Stimulated activated CD8-positive, alpha-beta memory T cell treated with anti-CD3 and anti-CD28 coated beads, Interleukin-15, amount 100 ng/mL, for 48 hours (primary cell): ENCODE measurements at regions not wholly inside any gene's neighbourhood (a gene's known extent, or its start where the extent isn't known, plus 50 kb on each side); places are given as distances from the start of the nearest gene placed in this dataset.
A peak's percentile ranks its signal among the peaks of the same experiment; 100 is the strongest.

Experiments used
- DNase-seq, 2 donors: peaks; one replicate each; pipeline ENCODE4 v3.0.0-alpha.2; 2020; ENCODE audit warnings: low read depth in 2 of 2

DNA sequence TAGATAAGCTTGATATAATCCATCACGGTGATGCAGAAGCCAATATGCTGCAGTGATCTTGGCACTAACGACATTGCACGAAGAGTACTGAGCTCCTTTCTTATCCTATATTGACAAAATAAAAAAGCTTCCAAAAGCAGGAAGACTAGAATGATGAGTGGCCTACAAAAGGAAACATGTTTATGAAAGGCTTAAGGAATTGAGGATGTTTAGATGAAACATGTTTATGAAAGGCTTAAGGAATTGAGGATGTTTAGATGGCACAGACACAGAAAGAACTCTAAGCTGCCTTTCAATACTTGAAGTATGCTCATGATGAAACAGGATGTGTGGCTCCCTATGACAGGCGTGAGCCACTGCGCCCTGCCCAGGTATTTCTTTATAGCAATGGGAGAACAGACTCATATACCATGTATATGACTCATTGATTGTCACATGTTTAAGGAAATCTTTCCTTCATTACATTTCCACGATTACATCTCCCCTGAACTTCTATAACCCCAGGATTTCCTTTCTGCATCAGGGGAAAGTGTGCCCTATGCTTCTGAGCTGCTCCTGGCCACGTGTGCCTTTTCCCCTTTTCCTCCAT, 690.8 kb upstream of the ARGLU1 start:
- no peak for DNase-seq

DNA sequence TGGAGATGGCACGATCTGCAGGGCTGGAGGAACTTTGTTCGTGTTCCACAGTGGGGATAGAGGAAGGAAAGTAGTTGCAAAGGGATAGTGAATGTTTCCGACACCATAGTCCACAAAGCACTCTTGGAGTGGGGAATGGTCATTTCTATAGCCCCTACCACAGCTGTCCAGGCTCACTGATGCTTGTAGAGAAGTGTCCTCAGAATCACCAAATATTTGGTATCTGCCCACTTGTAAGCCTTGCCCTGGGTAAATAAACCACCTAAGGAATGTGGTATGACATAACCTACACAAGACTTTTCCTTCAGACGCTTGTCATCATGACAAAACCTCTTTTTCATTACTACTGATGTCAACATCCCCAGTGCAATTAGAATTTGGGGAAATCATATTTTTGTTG, 686.5 kb upstream of the ARGLU1 start:
- DNase-seq: no peak

DNA sequence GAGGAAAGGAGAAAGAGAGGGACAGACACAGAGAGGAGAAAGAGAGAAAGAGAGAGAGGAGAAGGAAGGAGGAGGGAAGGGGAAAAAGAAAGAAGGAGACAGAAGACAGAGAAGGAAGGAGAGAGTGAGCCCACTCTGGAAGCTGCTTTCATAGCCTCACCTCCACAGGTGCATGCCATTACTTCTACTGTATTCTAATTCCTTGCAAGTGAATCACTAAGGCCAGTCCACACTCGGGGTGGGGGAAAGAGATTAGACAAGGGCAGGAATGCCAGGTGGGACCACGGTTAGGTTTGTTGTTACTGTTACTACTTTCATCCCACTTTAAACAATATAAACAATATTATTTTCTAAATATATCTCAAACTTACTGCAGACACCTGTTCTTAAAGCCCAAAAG, 684.5 kb upstream of the ARGLU1 start:
- DNase-seq: no peak

DNA sequence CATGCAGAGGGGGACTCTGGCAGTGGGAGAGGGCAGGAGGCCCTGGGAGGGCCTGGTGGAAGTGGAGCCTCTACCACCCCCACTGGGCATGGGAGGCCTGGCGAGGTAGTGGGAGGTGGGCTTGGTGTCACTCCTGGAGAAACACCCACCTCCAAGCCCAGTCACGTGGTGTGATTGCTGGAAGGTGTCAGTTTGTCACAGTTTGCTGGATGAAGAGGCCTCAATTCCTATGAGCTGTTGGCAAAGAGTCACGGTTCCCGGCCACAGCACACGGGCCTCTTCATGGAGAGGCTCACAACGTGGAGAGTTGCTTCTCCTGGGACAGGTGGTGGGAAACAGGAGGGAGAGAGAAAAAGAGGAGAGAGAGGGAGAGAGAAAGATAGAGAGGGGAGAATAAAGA, 684.1 kb upstream of the ARGLU1 start:
- no peak for DNase-seq

DNA sequence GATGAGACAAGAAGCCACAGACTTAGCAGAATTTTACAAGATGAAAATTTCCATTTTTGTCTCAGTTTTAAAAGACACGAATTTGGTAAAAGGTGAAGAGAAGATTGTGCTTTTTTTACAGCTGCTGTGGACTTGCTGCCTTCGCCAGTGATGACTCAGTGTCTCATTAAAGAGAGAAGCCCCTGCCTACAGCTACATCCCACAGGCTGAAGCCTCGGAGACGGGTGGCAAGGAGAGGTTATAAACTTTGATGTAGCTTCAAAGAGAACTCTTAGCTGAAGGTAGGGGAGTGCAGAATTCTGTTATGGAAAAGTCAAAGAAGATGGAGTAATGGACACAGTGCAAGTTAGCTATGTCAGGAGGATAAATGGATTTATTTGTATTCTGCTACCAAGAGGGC, 683.4 kb upstream of the ARGLU1 start:
- no peak for DNase-seq

DNA sequence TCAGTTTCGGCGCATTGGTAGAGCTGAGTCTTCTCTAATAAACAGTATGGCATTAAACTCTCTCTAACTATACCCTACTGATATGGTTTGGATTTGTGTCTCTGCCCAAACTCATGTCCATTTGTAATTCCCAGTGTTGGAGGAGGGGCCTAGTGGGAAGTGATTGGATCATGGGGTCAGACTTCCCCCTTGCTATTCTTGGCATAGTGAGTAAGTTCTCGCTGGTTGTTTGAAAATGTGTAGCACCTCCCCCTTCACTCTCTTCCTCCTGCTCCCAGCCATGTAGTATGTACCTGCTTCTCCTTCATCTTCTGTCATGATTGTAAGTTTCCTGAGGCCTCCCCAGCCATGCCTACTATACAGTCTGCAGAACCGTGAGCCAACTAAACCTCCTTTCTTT, 682.7 kb upstream of the ARGLU1 start:
- DNase-seq: no peak

DNA sequence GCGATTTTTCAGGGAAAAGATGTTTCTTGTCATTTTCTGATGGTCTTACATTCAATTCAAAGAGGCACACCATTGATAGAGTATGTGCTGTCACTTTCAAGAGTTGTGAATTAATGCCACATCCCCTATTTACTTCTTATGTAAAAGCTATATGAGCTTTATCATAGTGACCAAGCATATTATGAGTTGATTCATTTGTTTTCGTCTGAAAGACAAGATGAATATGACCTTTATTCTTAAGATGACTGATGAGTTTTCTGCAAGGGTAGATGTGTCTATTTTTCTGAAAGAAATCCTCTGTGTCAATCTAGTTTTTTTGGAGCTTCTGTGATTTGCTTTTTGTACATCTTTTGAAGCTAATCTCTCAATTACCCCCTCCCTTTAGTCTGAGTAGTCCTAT, 676.3 kb upstream of the ARGLU1 start:
- no peak for DNase-seq

DNA sequence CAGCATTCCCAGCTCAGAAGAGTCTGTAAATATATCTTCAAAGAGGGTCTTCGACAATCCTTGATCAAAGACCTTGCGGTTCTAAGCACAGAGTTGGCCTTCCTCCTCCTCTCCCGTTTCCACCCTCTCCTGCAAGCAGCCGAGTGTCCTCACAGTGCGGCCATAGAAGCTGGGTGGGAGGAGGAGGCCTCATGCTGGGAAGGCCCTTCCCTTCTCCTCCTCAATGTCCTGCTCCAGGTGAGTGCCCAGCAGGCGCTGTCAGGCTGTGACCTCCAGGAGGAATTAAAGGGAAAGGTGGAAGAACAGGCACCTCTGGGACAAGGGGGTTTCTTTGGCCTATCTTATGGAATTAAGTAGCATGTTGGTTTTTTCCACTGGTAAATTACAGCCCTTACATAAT, 674.2 kb upstream of the ARGLU1 start:
- DNase-seq: no peak

DNA sequence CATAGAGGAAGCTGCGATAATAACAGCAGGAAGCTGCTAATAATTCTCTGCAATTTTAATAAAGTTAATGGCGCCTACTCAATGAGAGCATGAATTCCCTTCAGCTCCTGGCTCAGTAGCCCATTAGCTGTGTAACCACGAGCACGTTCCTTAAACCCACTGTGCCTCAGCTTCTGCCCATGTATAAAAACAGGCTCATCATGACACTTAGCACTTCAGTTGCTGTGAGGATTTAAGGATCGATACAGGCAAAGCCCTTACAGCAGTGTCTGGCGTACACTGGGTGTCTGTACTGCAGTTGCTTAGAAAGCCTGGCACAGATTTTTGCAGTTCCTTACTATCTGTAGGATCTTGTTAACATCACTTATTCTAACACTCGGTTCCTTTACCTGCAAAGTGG, 673.4 kb upstream of the ARGLU1 start:
- no peak for DNase-seq

DNA sequence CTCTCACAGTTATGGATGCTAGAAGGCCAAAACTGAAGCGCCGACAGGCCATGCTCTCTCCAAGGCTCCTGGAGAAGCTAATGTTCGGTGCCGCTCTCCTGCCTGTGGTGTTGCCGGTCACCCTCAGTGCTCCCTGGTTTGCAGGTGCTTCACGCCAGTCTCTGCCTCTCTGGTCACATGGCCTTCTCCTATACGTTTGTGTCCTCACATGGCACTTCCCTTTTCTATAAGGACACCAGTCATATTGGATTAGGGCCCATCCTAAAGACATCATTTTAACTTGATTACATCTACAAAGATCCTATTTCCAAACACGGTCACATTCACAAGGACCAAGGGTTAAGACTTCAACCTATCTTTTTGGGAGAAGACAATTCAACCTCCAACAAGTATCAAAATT, 671.3 kb upstream of the ARGLU1 start:
- DNase-seq: no peak

DNA sequence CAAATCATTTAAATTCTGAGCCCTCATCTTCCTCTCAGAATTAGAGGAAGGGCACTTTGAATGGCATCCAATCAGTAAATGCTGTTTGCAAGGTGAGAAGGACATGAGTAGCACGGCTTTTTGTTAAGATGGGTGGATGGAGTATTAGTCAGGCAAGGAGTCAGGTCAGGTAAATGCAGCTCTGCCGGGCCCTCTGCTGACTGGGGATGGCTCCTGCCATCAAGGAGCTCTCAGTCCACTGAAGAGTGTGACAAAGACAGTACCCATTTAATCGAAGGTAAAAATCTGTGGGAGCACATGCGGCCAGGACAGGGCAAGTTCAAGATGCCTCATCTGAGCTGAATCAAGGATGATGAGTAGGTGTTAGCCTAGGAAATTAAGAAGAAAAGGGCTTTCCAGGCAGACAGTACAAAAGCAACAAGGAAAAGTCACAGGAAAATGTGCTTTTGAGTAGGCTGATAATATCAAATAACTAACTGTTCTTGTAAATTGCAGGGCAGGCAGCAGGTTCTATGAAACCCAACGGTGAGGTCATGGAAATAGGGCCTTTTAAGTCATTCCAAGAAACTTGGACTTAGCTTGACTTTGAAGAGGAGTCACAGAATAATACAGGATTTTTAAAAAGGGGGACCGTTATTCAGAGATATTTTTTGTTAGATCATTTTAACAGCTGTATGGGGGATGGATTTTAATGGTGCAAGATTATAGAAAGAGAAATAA, 670.5 kb upstream of the ARGLU1 start:
- DNase-seq: no peak

DNA sequence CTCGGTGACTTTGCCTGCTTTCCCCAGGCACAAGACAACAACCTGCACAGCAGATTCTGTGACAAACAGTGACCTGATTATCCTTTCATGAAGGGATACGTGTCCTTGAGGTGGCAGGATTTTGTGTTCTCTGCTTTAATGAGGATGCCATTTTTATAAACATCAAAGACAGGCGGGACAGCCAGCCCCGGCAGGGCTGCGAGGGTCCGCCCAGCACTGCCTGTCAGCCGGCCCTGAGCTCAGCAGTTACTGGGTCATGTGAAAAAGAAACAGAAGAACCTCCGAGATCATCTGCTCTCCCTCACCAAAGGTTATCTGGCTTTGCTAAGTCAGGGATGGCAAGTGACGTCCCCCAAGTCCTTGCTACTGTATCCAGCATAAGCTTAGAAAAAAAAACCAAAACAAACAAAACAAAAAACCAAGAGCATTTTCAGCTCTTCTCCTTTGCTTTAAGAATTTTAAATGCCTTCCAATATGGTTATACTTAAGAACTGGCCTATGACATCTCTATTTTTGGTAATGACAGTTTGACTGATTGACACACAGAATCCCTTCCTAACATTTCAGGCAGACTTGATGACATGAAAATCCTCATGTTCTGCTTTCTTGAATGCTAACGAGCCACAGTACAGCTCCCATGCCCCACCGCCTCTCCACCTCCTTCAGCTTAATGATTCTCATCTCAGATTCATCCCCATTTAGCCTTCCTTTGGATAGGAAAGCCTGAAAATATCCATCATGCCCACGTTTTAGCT, 666.6 kb upstream of the ARGLU1 start:
- no peak for DNase-seq

DNA sequence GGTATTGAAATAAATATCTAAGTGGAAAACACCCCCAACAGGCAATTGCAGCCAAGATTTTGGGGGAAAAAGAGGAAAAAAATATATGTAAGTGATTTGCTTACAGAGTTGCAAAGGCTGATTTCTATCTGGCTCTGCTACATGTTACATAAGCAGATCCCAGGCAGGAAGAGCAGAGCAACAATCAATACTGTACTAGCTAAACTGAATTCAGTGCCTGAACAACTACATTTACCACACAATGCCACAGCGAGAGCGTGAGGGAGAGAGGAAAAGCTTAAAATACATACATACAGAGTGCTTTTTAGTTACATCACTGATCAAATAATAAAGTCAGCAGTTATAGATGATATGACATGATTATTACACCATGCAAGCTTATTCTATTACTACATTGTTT, 665.6 kb upstream of the ARGLU1 start:
- DNase-seq: no peak

DNA sequence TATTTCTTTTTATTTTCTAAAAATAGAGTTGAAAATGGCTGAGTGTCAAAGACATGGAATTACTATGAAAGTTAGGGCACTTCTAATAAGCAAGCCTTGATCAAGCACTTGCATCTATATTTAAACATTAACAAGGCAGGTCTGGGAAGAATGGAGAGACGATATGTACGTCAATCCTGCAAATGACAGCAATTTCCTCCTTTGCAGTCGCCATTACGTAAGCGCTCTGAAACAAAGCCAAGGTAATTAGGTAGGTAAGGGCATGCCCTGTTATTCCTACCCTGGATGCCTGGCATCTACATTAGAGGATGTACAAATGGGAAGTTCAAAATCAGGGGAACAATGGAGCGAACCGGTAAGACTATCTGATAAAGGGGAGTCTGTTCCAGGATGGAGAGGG, 664.0 kb upstream of the ARGLU1 start:
- DNase-seq: no peak

DNA sequence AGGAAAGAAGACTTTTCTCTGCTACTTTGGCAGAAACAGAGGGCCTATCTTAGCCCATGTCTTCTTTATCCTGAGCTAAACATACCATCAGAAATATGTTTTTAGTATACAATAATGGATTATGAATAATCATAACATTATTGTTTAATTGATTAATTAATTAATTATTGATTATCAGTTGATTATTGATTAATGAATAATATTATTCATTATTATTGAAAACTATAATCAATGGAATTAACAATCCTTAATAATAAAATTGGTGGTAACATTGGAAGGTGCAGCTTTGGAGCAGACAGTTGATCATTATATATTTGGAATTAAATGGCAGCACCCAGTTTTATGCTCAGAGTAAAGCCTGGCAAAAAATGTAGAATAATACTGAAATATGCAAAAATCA, 655.9 kb upstream of the ARGLU1 start:
- no peak for DNase-seq

DNA sequence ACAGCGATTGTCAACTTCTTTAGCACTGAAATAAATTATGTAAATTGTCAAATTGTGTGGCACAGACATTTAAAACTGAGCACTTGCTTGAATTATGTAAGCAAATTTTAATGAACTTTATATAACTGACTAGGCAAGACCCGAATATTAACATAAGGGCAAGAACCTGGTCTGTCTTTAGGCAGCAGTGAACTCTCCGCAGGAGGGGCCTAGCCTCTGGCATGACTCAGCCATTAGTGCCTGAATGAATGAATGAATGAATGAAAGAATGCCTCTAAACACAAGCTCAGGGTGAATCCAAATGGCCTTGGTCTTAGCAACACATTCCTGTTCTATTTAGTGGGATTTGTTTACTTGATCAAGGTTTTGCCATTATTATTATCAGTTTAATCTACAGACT, 654.7 kb upstream of the ARGLU1 start:
- no peak for DNase-seq

DNA sequence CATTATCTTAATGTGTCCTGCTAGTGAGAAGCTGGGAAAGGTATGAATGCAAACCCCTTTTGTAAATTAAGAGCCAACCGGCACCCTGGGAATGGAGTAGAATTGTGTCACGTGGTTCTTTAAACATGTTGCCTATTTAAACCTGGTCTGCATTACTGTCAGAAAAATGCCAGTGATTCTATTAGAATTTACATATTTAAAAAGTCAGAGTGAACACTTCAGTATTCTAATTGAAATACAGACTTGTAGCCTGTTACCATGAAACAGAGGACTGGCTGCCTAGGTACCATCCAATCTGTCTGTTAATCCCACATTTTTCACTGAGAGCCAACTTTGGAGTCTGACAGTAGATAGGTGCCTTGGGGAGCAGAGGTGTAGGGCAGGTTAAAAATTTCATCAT, 652.3 kb upstream of the ARGLU1 start:
- DNase-seq: no peak

DNA sequence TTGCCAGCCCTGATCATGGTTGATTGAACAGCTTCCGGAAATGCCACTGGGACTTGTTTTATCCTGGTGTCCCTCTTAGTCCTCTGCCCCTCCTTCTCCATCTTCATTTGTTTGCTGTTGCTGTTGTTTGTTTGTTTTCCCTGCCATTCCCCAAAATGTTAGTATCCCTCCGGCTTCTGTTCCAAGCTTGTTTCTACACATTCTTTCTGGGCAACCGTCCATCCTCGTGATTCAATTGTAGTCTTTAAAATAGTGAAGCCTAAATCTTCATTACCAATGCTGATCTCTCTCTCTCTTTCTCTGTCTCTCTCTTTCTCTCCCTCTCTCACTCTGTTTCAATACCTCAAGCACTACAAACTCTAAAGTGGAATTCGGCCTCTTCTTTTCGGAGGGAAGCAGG, 649.3 kb upstream of the ARGLU1 start:
- DNase-seq: no peak

DNA sequence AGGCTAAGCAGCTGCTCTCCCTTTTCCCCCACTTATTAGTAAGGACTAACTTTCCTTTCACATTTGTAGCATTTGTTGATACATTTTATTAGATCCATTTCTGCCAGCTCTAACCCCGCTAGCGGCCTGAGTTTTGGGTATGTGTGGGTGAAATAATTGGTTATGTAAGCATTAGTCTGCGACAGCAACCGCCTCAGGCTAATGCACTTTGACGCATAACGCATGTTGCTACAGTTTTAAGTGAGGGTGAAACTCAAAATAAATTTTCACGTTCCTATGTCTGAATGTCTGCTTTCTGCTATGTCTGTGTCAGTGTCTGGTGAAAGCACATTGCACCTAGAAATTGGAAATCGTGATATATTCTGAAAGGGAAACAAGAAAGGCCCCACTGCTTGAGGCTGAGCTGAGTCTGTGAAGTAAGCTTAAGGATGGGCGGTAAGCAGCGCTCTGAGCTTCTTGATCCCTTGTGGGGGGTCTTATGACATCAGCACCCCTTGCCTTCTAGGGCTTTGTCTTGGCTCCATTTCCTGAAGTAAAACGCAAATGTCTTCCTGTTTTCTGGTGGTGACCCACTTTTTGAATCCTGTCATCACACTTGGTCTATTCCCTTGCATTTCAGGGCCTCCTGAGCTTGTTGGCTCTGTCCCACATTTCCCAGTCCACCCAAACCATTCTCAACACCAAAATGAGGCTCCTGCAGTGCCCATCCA, 648.3 kb upstream of the ARGLU1 start:
- DNase-seq: no peak

DNA sequence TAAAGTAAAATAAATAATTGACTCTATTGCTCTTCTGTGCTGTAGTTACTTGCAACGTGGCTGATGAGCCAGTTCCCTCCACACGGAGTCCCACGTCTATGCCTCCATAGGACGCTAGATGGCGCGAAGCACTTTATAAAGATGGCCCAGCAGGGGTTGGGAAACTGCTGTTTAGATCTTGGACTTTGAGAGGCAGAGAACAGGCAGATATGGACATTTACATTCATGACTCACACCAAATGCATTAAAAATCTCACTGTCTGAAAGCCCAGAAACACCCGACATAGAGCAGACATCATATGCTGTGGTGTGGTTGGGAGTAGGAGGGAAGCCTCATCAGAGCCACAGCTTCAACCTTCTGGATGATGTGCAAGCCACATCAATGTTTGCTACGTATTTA, 643.1 kb upstream of the ARGLU1 start:
- DNase-seq: peak; percentile 10

DNA sequence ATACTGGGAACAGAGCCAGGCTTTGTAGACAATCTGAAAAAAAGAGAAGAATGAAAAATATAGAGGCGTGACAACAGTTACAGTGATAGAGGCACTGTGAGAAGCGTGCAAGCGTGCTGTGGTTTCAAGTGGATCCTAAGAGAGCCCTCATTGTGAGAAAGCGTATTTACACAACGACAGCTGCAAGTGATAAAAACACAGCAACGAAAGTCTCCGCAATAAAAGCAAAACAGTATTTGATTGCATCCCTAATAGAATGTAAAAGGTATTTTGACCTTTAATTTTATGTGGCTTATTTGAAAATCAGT, 642.7 kb upstream of the ARGLU1 start:
- DNase-seq: no peak

DNA sequence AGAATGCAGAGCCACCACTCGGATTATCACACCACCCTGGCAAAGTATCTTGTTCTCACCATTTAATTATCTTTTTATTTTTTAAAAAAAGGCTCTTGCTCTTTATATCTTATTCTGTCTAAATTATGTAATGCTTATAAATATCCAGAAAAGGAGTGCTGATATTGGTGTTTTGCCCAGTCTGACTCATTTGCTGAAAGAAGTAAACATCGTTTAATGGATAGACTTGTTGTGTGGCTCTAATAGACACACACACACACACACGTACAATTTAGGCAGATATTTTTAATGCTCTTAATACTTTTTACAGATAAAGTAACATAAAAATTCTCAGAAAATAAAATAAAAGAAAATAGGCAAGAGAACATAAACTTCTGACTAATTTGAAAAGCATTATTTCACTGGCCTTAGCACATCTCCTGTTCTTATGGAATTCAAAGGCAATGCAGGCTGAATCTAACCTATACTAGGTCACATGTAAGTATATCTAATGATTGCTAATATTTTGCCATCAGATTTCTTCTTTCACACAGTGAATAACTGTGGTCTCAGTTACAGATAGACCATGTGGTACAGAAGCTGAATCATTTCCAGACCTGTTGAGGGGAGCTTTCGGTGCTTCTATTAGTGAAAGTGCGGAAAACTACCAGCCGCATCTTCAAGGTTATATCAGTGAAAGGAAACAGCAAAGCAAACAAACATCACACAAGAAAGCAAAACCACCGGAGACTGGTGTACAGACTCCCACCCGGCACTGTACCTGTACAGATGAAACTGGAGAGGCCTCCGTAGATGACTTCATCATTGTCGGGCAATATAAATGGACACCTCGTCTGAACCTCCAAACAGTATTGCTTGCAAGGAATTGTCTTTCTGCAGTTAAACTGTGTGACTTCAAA, 642.1 kb upstream of the ARGLU1 start:
- no peak for DNase-seq
